ENCODE measurements at regions not wholly inside any gene's neighbourhood (a gene's known extent, or its start where the extent isn't known, plus 50 kb on each side); places are given as distances from the start of the nearest gene placed in this dataset.

DNA sequence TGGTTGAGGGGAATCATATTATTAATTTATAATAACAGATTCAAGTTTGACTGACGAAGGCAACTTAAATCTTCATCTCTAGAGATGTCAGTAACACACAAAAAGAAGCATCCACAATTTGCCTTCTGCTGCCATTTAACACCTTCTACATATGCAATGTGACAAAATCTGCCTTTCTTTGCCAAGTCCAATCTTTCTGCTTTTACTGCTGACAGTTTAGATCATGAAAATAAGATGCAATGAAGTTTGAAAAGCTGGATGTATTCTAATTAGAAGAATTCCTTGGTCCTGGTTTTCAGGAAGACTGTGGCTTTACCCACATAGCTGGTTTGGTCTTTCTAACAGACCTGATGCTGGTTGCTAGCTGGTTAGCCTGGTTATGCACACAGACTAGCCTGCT lies 178.9 kb downstream of the ACER2 start:
- H3K9me3 ChIP-seq, result no peaks in the 10 kb centered on the region
- no peak overlapping the region for H3K27ac ChIP-seq
- 85 to 88% methylated on average over 1 of the region's 1 CpG for WGBS, 2 donors
- no peaks in the 10 kb centered on the region for H3K36me3 ChIP-seq (ENCODE audit: low read depth, missing control alignments)
- no peaks in the 10 kb centered on the region for H3K27me3 ChIP-seq
- no peak overlapping the region for H3K4me3 ChIP-seq
- DNase-seq, result no peak
- TF ChIP-seq, protein P1, sequence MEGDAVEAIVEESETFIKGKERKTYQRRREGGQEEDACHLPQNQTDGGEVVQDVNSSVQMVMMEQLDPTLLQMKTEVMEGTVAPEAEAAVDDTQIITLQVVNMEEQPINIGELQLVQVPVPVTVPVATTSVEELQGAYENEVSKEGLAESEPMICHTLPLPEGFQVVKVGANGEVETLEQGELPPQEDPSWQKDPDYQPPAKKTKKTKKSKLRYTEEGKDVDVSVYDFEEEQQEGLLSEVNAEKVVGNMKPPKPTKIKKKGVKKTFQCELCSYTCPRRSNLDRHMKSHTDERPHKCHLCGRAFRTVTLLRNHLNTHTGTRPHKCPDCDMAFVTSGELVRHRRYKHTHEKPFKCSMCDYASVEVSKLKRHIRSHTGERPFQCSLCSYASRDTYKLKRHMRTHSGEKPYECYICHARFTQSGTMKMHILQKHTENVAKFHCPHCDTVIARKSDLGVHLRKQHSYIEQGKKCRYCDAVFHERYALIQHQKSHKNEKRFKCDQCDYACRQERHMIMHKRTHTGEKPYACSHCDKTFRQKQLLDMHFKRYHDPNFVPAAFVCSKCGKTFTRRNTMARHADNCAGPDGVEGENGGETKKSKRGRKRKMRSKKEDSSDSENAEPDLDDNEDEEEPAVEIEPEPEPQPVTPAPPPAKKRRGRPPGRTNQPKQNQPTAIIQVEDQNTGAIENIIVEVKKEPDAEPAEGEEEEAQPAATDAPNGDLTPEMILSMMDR (IDR thresholded peaks at IDR 0.05), result no peak
- TF ChIP-seq POLR2A (IDR thresholded peaks at IDR 0.05), result no peak
- intact Hi-C loops (cut with DNase I; ENCODE audit: low total_unique reads), result no loop called here
- H3K4me1 ChIP-seq, result no peaks in the 10 kb centered on the region

DNA sequence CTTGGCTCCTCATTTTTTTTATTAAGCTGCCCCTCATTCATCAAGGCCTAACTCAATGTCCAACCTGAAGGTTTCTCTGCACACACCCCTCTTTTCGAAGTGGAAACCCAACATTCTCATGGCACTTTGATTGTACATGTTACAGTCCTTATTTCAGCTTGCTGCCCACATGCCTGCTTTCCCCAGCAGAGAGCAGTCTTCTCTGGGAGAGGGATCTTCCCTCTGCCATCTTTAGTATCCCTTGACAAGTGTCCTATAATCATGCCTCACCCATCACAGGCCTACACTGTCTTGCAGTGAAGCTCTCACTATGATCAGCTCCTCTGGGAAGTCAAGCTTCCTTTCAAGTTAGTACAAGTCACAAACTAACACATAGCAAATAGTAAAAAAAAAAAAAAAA lies 175.1 kb downstream of the ACER2 start:
- no peaks in the 10 kb centered on the region for H3K4me1 ChIP-seq
- intact Hi-C loops (cut with DNase I; ENCODE audit: low total_unique reads), result no loop called here

DNA sequence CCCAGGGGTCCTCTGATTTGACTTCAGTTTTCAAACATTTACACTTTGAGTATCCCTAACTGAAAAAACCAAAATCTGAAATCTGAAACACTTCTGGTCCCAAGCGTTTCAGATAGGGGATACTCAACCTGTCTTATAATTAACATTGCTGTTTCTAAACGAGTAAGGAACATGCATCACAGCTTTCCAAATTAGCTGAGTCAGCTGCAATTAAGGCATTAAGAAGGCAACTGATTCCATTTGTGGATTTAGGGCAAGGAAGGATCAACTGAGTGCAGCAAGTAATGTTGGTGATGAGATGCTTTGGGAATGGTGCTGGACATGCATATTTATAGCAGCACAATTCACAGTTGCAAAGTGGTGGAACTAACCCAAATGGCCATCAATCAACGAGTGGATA lies 168.6 kb downstream of the ACER2 start:
- TF ChIP-seq, protein P1 (IDR thresholded peaks at IDR 0.05), result no peak
- no peak for TF ChIP-seq POLR2A (IDR thresholded peaks at IDR 0.05)
- no peak overlapping the region for H3K4me3 ChIP-seq
- no peaks in the 10 kb centered on the region for H3K27me3 ChIP-seq
- H3K36me3 ChIP-seq (ENCODE audit: low read depth, missing control alignments), result no peaks in the 10 kb centered on the region
- intact Hi-C loops (cut with DNase I; ENCODE audit: low total_unique reads), result no loop called here
- no peaks in the 10 kb centered on the region for H3K4me1 ChIP-seq
- no peaks in the 10 kb centered on the region for H3K9me3 ChIP-seq
- H3K27ac ChIP-seq, result no peak overlapping the region
- DNase-seq, result no peak
- 72 to 76% methylated on average over 3 of the region's 3 CpGs for WGBS, 2 donors

More for the DNA sequence above, 175.1 kb downstream of the ACER2 start:
- Histone ChIP-seq H3K27me3 (no peaks in the 10 kb centered on the region), H3K27ac (no peak overlapping the region), H3K36me3 (ENCODE audit: low read depth, missing control alignments) (no peaks in the 10 kb centered on the region), H3K9me3 (no peaks in the 10 kb centered on the region), H3K4me3 (no peak overlapping the region)
- TF ChIP-seq, protein P1 (IDR thresholded peaks at IDR 0.05), result no peak
- TF ChIP-seq POLR2A (IDR thresholded peaks at IDR 0.05), result no peak
- DNase-seq, result no peak
- WGBS, 2 donors, result 89 to 95% methylated on average over 1 of the region's 1 CpG

DNA sequence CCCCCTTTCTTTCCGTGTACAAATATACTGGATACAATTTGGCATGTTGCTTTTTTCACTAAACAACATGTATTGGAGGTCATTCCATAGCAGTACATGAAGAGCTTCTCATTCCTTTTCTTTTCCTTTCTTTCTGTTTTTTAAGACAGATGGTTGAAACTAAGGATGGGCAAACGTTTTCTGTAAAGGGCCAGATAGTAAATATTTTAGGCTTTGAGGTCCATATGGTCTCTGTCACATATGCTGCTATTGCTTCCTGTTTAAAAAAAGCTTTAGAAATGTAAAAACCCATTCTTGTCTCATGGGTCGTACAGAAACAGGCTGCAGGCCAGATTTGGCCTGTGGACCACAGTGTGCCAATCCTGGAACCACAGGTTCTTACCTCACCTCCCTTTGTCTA lies 160.1 kb downstream of the ACER2 start:
- WGBS, 2 donors, result 32 to 39% methylated on average over 3 of the region's 3 CpGs
- no peaks in the 10 kb centered on the region for H3K4me1 ChIP-seq
- intact Hi-C loops (cut with DNase I; ENCODE audit: low total_unique reads), result no loop called here
- H3K36me3 ChIP-seq (ENCODE audit: low read depth, missing control alignments), result no peaks in the 10 kb centered on the region
- TF ChIP-seq POLR2A (IDR thresholded peaks at IDR 0.05), result no peak
- TF ChIP-seq, protein P1 (IDR thresholded peaks at IDR 0.05), result no peak
- H3K9me3 ChIP-seq, result no peaks in the 10 kb centered on the region
- H3K27me3 ChIP-seq, result no peaks in the 10 kb centered on the region
- H3K27ac ChIP-seq, result no peak overlapping the region
- no peak overlapping the region for H3K4me3 ChIP-seq
- DNase-seq, result no peak

DNA sequence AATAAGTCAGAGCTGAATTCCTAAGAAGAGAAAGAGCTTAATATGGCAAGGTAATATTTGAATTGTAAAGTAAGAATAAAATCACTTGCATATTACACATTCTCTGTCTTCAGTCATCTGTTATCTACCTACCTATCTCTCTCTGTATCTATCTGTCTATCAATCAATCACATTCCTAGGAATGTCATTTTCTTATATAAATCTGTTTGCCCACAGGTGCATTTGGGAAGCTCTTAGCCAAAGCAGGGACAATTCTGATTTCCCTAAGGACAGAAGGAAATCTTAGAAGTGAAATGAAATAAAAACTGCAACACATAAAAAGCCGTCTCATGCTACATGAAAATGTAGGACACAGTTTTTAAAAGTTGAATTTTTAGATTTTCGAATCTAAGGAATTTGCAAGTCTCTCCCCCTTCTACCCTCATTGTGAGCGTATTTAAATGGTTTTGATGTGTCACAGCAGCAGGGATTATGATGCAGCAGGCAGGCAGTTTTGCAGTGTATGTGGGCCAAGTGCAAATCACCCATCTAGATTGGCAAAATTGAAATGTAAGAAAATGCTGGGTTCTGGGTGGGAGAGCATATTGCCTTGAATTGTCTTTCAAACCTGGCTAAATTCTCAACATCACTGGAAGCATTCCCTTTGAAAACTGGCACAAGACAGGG lies 155.7 kb downstream of the ACER2 start:
- intact Hi-C loops (cut with DNase I; ENCODE audit: low total_unique reads), result no loop called here
- no peak for TF ChIP-seq POLR2A (IDR thresholded peaks at IDR 0.05)
- TF ChIP-seq, protein P1 (IDR thresholded peaks at IDR 0.05), result no peak
- Histone ChIP-seq H3K27ac (no peak overlapping the region), H3K4me3 (no peak overlapping the region), H3K36me3 (ENCODE audit: low read depth, missing control alignments) (no peaks in the 10 kb centered on the region), H3K9me3 (no peaks in the 10 kb centered on the region), H3K27me3 (no peaks in the 10 kb centered on the region), H3K4me1 (no peaks in the 10 kb centered on the region)
- WGBS, 2 donors, result 70 to 81% methylated on average over 3 of the region's 3 CpGs
- DNase-seq, result no peak
